ENCODE measurements at regions not wholly inside any gene's neighbourhood (a gene's known extent, or its start where the extent isn't known, plus 50 kb on each side); places are given as distances from the start of the nearest gene placed in this dataset.
A peak's percentile ranks its signal among the peaks of the same experiment; 100 is the strongest.

DNA sequence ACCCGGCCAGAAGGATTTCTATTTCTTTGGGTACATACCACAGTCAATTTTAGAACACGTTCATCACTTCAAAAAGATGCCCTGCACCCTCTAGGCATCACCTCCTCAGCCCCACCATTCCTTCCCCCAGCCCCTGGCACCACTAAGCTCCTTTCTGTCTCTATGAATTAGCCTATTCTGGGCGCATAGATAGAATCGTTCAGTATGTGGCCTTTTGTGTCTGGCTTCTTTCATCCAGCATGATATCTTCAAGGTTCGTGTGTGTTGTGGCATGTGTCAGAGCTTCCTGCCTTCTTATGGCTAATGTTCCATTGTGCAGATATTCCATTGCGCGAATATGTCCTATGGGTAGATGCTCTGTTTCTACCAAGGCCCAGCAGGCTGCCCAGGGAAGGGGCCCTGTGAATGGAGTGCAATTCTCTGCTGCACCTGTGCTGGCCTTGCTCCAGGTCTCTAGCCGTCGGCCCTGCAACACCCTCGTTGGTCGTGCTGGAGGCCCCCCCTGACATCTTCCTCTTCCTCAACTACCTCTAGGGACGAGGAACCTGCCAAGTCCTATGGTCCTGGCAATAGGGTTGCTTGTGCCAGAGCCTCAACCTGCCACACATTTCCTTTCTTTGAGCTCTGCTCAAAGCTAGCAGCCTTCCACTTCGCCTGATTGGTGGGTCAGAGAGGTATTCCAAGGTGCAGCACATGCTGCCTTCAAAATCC, 113.5 kb downstream of the RIPK4 start:
- DNase-seq (ENCODE audit: low read depth): no peak
- H3K4me3 ChIP-seq (ENCODE audit: low read depth, low read length): no peak overlapping the region
- TF ChIP-seq, protein P1, sequence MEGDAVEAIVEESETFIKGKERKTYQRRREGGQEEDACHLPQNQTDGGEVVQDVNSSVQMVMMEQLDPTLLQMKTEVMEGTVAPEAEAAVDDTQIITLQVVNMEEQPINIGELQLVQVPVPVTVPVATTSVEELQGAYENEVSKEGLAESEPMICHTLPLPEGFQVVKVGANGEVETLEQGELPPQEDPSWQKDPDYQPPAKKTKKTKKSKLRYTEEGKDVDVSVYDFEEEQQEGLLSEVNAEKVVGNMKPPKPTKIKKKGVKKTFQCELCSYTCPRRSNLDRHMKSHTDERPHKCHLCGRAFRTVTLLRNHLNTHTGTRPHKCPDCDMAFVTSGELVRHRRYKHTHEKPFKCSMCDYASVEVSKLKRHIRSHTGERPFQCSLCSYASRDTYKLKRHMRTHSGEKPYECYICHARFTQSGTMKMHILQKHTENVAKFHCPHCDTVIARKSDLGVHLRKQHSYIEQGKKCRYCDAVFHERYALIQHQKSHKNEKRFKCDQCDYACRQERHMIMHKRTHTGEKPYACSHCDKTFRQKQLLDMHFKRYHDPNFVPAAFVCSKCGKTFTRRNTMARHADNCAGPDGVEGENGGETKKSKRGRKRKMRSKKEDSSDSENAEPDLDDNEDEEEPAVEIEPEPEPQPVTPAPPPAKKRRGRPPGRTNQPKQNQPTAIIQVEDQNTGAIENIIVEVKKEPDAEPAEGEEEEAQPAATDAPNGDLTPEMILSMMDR (IDR thresholded peaks at IDR 0.05; ENCODE audit: insufficient read depth, low read length): no peak

GRCh38 chr21:41651830-41652229, 115.0 kb downstream of the RIPK4 start:
- no peak for DNase-seq (ENCODE audit: low read depth)
- H3K4me3 ChIP-seq (ENCODE audit: low read depth, low read length): no peak overlapping the region
- TF ChIP-seq, protein P1 (IDR thresholded peaks at IDR 0.05; ENCODE audit: insufficient read depth, low read length): no peak

GRCh38 chr21:41651406-41651805, 115.4 kb downstream of the RIPK4 start:
- TF ChIP-seq, protein P1 (IDR thresholded peaks at IDR 0.05; ENCODE audit: insufficient read depth, low read length): no peak
- DNase-seq (ENCODE audit: low read depth): no peak

GRCh38 chr21:41650526-41651145, 116.2 kb downstream of the RIPK4 start:
- DNase-seq (ENCODE audit: low read depth): no peak
- no peak overlapping the region for H3K4me3 ChIP-seq (ENCODE audit: low read depth, low read length)
- TF ChIP-seq, protein P1 (IDR thresholded peaks at IDR 0.05; ENCODE audit: insufficient read depth, low read length): no peak

More at GRCh38 chr21:41651406-41651805, 115.4 kb downstream of the RIPK4 start:
- no peak overlapping the region for H3K4me3 ChIP-seq (ENCODE audit: low read depth, low read length)

DNA sequence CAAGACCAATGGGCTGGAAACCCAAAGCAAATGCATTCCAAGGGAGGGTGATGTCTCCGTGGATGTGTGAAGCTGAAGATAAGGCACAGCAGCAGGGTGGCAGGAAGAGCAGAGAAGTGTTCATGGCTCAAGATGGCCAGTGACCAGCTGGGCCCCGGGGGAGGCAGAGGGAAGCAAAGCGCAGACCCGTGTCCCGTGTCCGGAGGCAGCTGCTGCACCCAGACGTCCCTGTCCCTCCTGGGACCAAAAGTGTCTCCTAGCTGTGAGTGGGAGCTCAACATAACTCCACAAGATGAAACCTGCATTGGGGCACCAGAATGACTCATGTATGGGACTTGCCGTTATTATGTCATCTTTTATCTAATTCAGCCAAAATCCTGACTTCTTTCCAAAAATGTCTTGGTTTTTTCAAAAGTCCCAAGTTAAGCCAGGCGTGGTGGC, 118.2 kb downstream of the RIPK4 start:
- peak; percentile 92 for DNase-seq (ENCODE audit: low read depth)
- TF ChIP-seq, protein P1 (IDR thresholded peaks at IDR 0.05; ENCODE audit: insufficient read depth, low read length): no peak
- H3K4me3 ChIP-seq (ENCODE audit: low read depth, low read length): no peak overlapping the region

DNA sequence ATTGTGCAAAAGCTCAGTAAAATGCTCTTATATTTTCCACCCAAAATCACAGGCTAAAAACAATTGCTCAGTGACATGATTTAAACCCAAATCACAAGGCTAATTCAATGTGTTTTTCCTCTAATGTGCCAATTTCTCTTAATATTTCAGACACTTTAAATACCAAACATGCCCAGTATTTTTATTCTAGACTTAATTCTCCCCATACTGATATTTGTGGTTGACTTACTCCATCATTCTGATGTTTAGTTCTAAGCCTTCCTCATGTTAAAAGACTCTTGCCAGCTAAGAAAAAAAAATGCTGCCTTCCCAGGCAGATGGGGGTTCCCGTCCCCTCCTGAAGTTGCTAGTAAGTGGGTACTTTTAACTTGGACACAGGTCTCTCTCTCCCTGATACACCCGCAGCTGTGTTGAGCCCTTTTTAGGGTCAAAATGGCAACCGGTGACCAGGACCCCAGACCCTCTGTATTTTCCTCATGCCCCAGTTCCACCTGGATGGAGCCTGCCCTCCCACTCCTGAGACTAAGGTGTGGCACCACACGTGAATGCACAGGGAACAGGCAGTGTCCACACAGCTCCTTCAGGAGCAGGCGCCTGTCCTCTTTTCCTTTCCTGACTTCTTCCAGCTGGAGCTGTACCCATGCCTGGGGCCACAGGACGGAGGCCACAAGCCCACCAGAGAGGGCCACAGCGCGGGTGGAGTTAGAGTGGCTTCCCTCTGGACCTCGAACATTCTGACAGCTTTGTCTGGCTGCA, 118.9 kb downstream of the RIPK4 start:
- no peak overlapping the region for H3K4me3 ChIP-seq (ENCODE audit: low read depth, low read length)
- no peak for DNase-seq (ENCODE audit: low read depth)
- TF ChIP-seq, protein P1 (IDR thresholded peaks at IDR 0.05; ENCODE audit: insufficient read depth, low read length): no peak
